ENCODE measurements at regions not wholly inside any gene's neighbourhood (a gene's known extent, or its start where the extent isn't known, plus 50 kb on each side); places are given as distances from the start of the nearest gene placed in this dataset.

DNA sequence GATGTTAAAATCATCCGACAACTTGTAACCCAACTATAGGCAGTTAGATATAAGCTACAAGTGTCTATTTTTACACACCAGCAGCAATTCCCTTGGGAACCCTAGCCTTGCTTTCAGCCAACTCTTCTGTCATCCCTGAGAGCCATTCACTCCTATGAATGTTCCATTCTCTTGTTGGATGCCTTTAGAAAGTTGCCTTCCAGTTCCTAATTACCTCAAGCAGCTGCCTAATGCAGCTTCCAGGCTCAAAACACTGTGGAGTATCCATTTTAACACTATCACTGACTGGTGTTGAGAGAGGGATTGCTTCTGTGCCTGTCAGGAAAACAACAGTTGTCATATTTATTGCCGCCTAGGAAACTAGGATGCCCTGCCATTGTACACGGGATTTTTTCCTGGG is 402.0 kb upstream of the ACVR2A start:
- TF ChIP-seq, protein P1, sequence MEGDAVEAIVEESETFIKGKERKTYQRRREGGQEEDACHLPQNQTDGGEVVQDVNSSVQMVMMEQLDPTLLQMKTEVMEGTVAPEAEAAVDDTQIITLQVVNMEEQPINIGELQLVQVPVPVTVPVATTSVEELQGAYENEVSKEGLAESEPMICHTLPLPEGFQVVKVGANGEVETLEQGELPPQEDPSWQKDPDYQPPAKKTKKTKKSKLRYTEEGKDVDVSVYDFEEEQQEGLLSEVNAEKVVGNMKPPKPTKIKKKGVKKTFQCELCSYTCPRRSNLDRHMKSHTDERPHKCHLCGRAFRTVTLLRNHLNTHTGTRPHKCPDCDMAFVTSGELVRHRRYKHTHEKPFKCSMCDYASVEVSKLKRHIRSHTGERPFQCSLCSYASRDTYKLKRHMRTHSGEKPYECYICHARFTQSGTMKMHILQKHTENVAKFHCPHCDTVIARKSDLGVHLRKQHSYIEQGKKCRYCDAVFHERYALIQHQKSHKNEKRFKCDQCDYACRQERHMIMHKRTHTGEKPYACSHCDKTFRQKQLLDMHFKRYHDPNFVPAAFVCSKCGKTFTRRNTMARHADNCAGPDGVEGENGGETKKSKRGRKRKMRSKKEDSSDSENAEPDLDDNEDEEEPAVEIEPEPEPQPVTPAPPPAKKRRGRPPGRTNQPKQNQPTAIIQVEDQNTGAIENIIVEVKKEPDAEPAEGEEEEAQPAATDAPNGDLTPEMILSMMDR (conservative IDR thresholded peaks at IDR 0.05), result no peak
- no peak for TF ChIP-seq EZH2 (IDR thresholded peaks at IDR 0.05; ENCODE audit: low read depth)
